ENCODE measurements at regions not wholly inside any gene's neighbourhood (a gene's known extent, or its start where the extent isn't known, plus 50 kb on each side); places are given as distances from the start of the nearest gene placed in this dataset.
"Not testable (repeated sequence)": the region's sequence is repeated elsewhere in the genome, so short reads cannot be mapped to it uniquely, and the experiment has no call there.

GRCh38 chr10:30537158-30537557 lies 92.4 kb downstream of the LYZL2 start:
- not testable (repeated sequence) for TF ChIP-seq CTCF, POLR2A, POLR2AphosphoS5, EP300 (IDR thresholded peaks at IDR 0.05)
